B cell (primary cell): ENCODE measurements at regions not wholly inside any gene's neighbourhood (a gene's known extent, or its start where the extent isn't known, plus 50 kb on each side); places are given as distances from the start of the nearest gene placed in this dataset.

Experiments used
- ATAC-seq: fragments of 200-7000 bp; cut with Tn5 transposase; one replicate; pipeline ENCODE4 v1.10.0; 2021; ENCODE audit warnings: low read depth, mild to moderate bottlenecking, moderate number of reproducible peaks, moderate library complexity
- CTCF ChIA-PET: fragments of 350-600 bp; sonication (Branson Sonifier 250); formaldehyde crosslinking; loops from one replicate; lab custom pipeline; 2021; ENCODE audit warnings: antibody characterized with exemption, inconsistent platforms; lab: Charles Lee
- POLR2A ChIA-PET: fragments of 350-600 bp; sonication (Branson Sonifier 250); formaldehyde crosslinking; loops from one replicate; lab custom pipeline; 2021; ENCODE audit warnings: antibody characterized with exemption; lab: Charles Lee
- DNase-seq: peaks from one replicate; pipeline ENCODE4 v3.0.0; 2013
- H2AFZ ChIP-seq: 2 replicates; pipeline ENCODE4 v1.6.1; 2012; ENCODE audit warnings: mild to moderate bottlenecking, low read depth, low read length; ENCODE audit not compliant: insufficient read depth, poor library complexity, severe bottlenecking
- H3K27ac ChIP-seq, 2 donors: 1 replicate in 1 of 2; 2 replicates in 1 of 2; pipeline ENCODE4 v1.5.1; 2012 to 2013; ENCODE audit warnings: low read length in 2 of 2, mild to moderate bottlenecking in 2 of 2, moderate library complexity in 1 of 2
- H3K27me3 ChIP-seq, 4 experiments: fragments of 200-600 bp in 1 of 4; sonication (generic) in 1 of 4; replicated peaks in 1 of 4; 1 replicate in 2 of 4; 2 replicates in 2 of 4; pipeline versions ENCODE4 v1.6.1 to v1.7.0; 2013 to 2016; ENCODE audit warnings: low read length in 3 of 4, mild to moderate bottlenecking in 2 of 4, mixed read lengths in 1 of 4, moderate library complexity in 1 of 4; ENCODE audit not compliant: insufficient read depth in 4 of 4, control insufficient read depth in 3 of 4; ENCODE audit errors: control extremely low read depth in 1 of 4
- H3K36me3 ChIP-seq, 2 experiments: replicated peaks in 1 of 2; 1 replicate in 1 of 2; 2 replicates in 1 of 2; pipeline versions ENCODE4 v1.6.1 to v1.7.1; 2013; ENCODE audit warnings: low read length in 1 of 2; ENCODE audit not compliant: insufficient read depth in 2 of 2, control insufficient read depth in 1 of 2; ENCODE audit errors: control extremely low read depth in 1 of 2, extremely low read depth in 1 of 2
- H3K4me1 ChIP-seq, 2 donors: fragments of 200-600 bp in 1 of 2; sonication (generic) in 1 of 2; 1 replicate in 1 of 2; 2 replicates in 1 of 2; pipeline versions ENCODE4 v1.5.1 to v1.6.1; 2013 to 2017; ENCODE audit warnings: low read length in 2 of 2; ENCODE audit not compliant: control insufficient read depth in 2 of 2, insufficient read depth in 2 of 2
- H3K4me2 ChIP-seq: replicated peaks from 2 replicates; pipeline ENCODE3; 2012; ENCODE audit warnings: mild to moderate bottlenecking, low read depth, low read length; ENCODE audit not compliant: poor library complexity, severe bottlenecking
- H3K4me3 ChIP-seq, 5 experiments: fragments of 200-600 bp in 1 of 5; sonication (generic) in 1 of 5; 1 replicate in 3 of 5; 2 replicates in 2 of 5; pipeline versions ENCODE4 v1.5.1 to v1.7.0; 2011 to 2016; ENCODE audit warnings: low read length in 4 of 5, mild to moderate bottlenecking in 4 of 5, low read depth in 2 of 5, control low read depth in 1 of 5, moderate library complexity in 1 of 5; ENCODE audit not compliant: insufficient read depth in 1 of 5; ENCODE audit errors: control extremely low read depth in 1 of 5, extremely low read depth in 1 of 5
- H3K79me2 ChIP-seq: fragments of 200-600 bp; sonication (generic); one replicate; pipeline ENCODE4 v1.6.0; 2016; ENCODE audit warnings: low read length; ENCODE audit not compliant: control insufficient read depth, insufficient read depth
- H3K9ac ChIP-seq: fragments of 200-600 bp; sonication (generic); 2 replicates; pipeline ENCODE4 v1.6.1; 2017; ENCODE audit warnings: mild to moderate bottlenecking, low read length, moderate library complexity
- H3K9me3 ChIP-seq, 3 donors: one replicate each; pipeline versions ENCODE4 v1.6.1 to v1.7.1; 2013; ENCODE audit warnings: low read length in 2 of 3; ENCODE audit not compliant: control insufficient read depth in 2 of 3, insufficient read depth in 1 of 3; ENCODE audit errors: control extremely low read depth in 1 of 3
- H4K20me1 ChIP-seq: 2 replicates; pipeline ENCODE4 v1.6.0; 2012; ENCODE audit warnings: mild to moderate bottlenecking, low read length; ENCODE audit not compliant: insufficient read depth, control insufficient read depth, poor library complexity, severe bottlenecking
- H3K27ac Mint-ChIP-seq: one replicate; pipeline ENCODE4 v1.8.0; 2021; ENCODE audit warnings: mixed read lengths
- H3K27me3 Mint-ChIP-seq: one replicate; pipeline ENCODE4 v1.8.0; 2021; ENCODE audit warnings: mixed read lengths
- H3K4me1 Mint-ChIP-seq: one replicate; pipeline ENCODE4 v1.8.0; 2021; ENCODE audit warnings: mixed read lengths
- H3K4me3 Mint-ChIP-seq: one replicate; pipeline ENCODE4 v1.8.0; 2021; ENCODE audit warnings: mixed read lengths
- H3K9me3 Mint-ChIP-seq: one replicate; pipeline ENCODE4 v1.8.0; 2022; ENCODE audit warnings: mixed read lengths; ENCODE audit not compliant: insufficient read depth
- CTCF ChIP-seq: fragments of 200-600 bp; IDR thresholded peaks from one replicate; pipeline ENCODE4 v1.8.0; 2022; ENCODE audit warnings: antibody characterized with exemption, mild to moderate bottlenecking
- EZH2 ChIP-seq: IDR thresholded peaks from 2 replicates; pipeline ENCODE4 v1.6.1; 2012; ENCODE audit warnings: borderline replicate concordance, low read depth, mild to moderate bottlenecking, moderate library complexity, low read length; ENCODE audit not compliant: insufficient read depth, poor library complexity, severe bottlenecking
- WGBS: methylation state at CpG from one replicate; pipeline ENCODE4 v1.1.5; 2013; ENCODE audit warnings: missing lambda C conversion rate; ENCODE audit not compliant: insufficient coverage; 5-methylcytosine and 5-hydroxymethylcytosine counted together
- intact Hi-C: fragments of 100-400 bp; cut with micrococcal nuclease; formaldehyde crosslinking; loops from one replicate; pipeline ENCODE4 v1.10.0; 2022

DNA sequence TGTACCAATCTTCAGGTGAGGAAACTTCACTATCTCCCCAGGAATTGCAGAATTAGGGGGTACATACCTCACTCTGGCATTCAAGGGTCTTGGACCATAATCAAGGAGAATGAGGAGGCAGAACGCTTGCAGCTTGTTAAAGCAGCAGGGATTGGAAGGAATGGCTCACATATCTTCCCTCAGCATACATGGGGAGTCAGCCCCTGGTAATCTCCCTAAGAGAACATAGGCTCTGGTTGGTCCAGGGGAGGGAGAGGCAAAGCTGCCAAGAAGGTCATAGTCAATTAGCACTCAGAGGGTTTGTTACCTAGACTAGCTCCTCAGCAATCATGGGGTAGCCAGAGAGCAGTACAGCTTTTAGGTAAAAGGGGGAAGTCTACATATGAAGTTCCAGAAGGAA lies 256.8 kb downstream of the INSC start:
- H2AFZ ChIP-seq = no peak overlapping the region
- no peak for TF ChIP-seq CTCF
- no peak for TF ChIP-seq EZH2
- Mint-ChIP-seq H3K4me3 (no peak overlapping the region), H3K27me3 (peaks cover 4% of the 10 kb centered on the region), H3K4me1 (no peaks in the 10 kb centered on the region), H3K27ac (no peak overlapping the region), H3K9me3 (no peaks in the 10 kb centered on the region)
- CTCF ChIA-PET = no interaction called here
- H3K36me3 ChIP-seq = no peaks in the 10 kb centered on the region
- no peaks in the 10 kb centered on the region for H3K79me2 ChIP-seq
- no CpG with 5 or more reads among the region's 1 CpG for WGBS
- ATAC-seq (no peak), DNase-seq (no peak)
- H3K27me3 ChIP-seq = no peaks in the 10 kb centered on the region
- H3K9ac ChIP-seq = no peak overlapping the region
- no peaks in the 10 kb centered on the region for H4K20me1 ChIP-seq
- H3K9me3 ChIP-seq = no peaks in the 10 kb centered on the region
- H3K4me2 ChIP-seq = no peak overlapping the region
- H3K4me3 ChIP-seq = no peak overlapping the region
- POLR2A ChIA-PET = no interaction called here
- H3K4me1 ChIP-seq = no peaks in the 10 kb centered on the region
- intact Hi-C loops = no loop called here
- no peak overlapping the region for H3K27ac ChIP-seq

GRCh38 chr11:15374418-15374817 lies 259.7 kb downstream of the INSC start:
- no peak overlapping the region for H3K4me3 ChIP-seq
- ChIA-PET CTCF (no interaction called here), POLR2A (no interaction called here)
- H3K4me2 ChIP-seq = no peak overlapping the region
- Mint-ChIP-seq H3K9me3 (no peaks in the 10 kb centered on the region), H3K4me3 (no peak overlapping the region), H3K4me1 (no peaks in the 10 kb centered on the region), H3K27ac (no peak overlapping the region), H3K27me3 (no peaks in the 10 kb centered on the region)
- no peaks in the 10 kb centered on the region for H3K79me2 ChIP-seq
- no peaks in the 10 kb centered on the region for H3K36me3 ChIP-seq
- 86% methylated on average over 1 of the region's 2 CpGs for WGBS
- TF ChIP-seq EZH2 (no peak), CTCF (no peak)
- H2AFZ ChIP-seq = no peak overlapping the region
- peaks cover 0 to 12% (median 0%) of the 10 kb centered on the region in 3 donors for H3K9me3 ChIP-seq
- no peaks in the 10 kb centered on the region for H3K27me3 ChIP-seq
- DNase-seq (no peak), ATAC-seq (no peak)
- intact Hi-C loops = no loop called here
- H3K4me1 ChIP-seq = no peaks in the 10 kb centered on the region
- H3K27ac ChIP-seq = no peak overlapping the region
- H4K20me1 ChIP-seq = no peaks in the 10 kb centered on the region
- no peak overlapping the region for H3K9ac ChIP-seq
